NCI-H2196 (cell line): ENCODE measurements at regions not wholly inside any gene's neighbourhood (a gene's known extent, or its start where the extent isn't known, plus 50 kb on each side); places are given as distances from the start of the nearest gene placed in this dataset.
"Not testable (repeated sequence)": the region's sequence is repeated elsewhere in the genome, so short reads cannot be mapped to it uniquely, and the experiment has no call there.

Experiments used
- DNase-seq: peaks from one replicate; lab custom pipeline; 2025; ENCODE audit not compliant: unreplicated experiment; lab: John Stamatoyannopoulos, UW

GRCh38 chr20:22106308-22106938, 401.0 kb downstream of the PAX1 start:
- DNase-seq, result peak; percentile 18

DNA sequence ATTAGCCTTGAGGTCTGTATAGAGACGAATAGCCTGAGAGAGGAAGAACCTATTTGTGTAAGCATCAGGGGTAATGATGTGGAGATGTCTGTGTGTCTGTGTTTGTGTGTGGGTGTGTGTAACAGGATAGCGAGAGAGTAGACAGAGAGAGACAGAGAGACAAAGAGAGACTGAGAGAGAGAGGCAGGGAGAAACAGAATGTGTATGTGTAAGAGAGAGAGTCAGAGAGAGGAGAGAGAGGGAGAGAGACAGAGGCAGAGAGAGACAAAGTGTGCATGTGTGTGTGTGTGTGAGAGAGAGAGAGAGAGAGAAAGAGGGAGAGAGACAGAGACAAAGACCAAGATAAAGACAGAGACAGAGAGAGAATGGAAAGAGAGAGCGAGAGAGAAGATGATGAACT, 396.1 kb downstream of the PAX1 start:
- DNase-seq, result no peak

GRCh38 chr20:22100686-22101085, 395.2 kb downstream of the PAX1 start:
- no peak for DNase-seq

GRCh38 chr20:22099348-22099747, 393.9 kb downstream of the PAX1 start:
- DNase-seq, result no peak

DNA sequence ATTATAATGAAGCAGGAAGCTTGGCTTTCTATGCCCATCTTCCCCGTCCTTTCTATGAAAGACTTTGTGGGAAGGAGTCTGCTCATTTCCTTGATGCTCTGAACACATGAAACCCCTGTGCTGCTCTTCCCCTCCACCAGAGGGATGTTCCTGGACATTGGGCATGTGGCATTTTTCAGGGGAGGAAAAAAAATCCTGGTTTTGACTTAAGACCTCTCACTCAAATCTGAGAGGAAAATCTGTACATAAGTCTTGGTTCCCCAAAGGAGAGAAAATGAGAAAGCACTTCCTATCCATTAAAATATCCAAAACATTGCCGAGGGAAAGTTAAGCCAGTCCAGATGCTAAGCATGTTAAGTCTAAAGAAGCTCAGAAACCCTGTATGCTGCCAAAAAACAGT, 393.0 kb downstream of the PAX1 start:
- DNase-seq, result no peak

DNA sequence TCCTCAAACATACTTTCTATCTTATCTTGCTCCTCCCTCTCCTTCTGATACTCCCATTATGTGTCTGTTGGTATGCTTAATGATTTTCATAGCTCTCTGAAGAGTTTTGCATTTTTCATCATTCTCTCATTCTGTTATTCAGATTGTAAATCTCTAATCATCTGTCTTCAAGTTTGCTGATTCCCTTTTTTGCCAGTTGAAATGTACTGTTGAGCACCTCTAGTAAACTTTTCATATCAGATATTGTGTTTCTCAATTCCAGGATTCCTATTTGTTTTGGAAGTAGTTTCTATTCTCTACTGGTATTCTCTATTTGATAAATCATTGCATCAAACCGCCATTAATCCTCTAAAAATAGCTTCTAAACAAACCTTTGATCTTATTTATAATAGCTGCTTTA, 387.7 kb downstream of the PAX1 start:
- no peak for DNase-seq

DNA sequence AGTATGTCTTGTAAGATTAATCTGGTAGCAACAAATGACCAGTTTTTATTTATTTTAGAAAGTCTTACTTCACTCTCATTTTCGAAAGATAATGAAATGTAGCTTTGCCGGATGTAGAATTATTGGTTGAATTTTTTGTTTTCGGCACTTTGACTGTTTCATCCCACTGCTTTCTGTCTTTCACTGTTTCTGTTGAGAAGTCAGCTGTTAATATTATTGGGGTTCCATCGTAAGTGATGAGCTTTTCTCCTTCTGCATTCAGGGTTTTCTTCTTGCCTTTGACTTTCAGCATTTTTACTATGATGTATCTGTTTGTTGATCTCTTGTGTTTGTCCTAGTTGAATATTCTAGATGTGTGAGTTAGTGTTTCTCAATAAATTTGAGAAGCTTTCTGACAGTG, 383.4 kb downstream of the PAX1 start:
- DNase-seq, result no peak

- no peak for DNase-seq
Measured at GRCh38 chr20:22080985-22081384, 375.5 kb downstream of the PAX1 start.

DNA sequence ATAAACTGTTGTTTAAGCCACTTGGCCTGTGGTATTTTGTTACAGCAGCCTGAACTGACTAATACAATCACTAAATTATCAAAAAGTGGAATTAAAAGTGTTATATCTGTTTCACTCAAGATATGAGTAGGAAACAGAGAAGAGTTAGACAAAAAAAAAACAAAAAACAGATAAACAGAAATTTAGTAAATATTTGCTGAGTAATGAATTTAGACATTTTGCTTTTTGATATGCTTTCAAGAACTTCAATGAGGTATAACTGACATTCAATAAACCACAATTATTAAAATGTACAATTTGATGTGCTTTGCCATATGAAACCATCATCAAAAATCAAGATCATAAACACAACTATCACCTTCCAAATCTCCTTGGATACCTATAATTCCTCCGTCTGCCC, 369.2 kb downstream of the PAX1 start:
- DNase-seq, result no peak

- no peak for DNase-seq
Measured at GRCh38 chr20:22071841-22072240, 366.4 kb downstream of the PAX1 start.

GRCh38 chr20:22070610-22071058, 365.2 kb downstream of the PAX1 start:
- DNase-seq, result no peak

GRCh38 chr20:22063753-22064152, 358.3 kb downstream of the PAX1 start:
- DNase-seq, result no peak

DNA sequence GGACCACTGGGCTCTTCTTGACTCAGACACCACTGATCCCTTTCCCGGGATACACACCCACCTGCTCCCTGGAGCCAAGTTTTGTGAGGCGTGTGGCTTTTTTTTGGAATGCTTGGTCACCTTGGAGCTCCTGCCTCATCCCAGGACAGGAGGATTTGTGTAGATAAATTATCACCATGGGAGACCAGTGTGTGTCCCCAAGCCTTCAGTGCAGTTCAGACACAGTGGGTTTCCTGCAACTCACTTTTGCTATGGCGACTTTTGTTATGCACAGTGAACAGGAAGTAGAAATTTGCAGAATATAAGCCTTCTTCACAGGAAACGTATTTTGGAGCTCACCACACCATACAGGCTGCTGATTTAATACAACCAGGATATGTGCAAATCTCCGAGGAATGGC, 357.4 kb downstream of the PAX1 start:
- no peak for DNase-seq

- DNase-seq, result no peak
Measured at GRCh38 chr20:22060610-22061009, 355.1 kb downstream of the PAX1 start.

DNA sequence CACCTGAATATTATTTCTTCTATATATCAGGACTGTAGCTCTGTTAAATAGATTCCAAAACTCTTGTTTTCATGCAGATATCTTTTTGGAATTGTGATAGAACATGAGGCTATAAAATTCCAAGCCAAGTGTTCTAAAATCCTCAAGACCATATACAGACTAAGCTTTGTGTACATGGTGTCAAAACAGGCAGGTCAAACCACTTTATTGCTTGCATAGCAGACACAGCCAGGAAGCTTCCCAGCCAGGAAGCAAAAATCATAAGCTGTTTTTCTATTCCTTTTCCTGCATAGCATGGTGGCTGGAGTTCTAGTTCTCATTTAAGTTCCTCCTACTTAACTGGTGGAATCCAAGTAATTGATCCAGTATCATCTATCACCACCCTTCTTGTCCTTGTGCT, 353.3 kb downstream of the PAX1 start:
- no peak for DNase-seq

DNA sequence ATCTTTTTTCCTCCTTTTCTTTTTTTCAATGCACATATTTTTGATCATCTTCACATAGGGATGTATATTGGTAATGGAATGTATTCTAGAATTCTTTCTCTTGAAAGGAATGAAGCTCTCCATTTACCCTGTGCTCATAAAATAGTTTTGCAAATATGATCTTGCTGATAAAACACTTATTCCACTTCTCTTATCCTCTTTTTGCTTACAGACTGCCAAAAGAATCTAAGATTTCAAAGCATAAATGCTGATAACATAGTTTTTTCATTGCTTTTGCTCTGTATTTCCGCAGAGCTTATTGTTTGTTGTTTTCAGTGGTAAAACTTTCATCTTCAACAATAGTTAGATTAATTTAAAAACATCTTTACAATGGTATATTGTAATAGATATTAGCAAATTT, 350.5 kb downstream of the PAX1 start:
- no peak for DNase-seq

GRCh38 chr20:22052025-22052650, 346.7 kb downstream of the PAX1 start:
- DNase-seq, result no peak

GRCh38 chr20:22045956-22046507, 340.6 kb downstream of the PAX1 start:
- DNase-seq, result not testable (repeated sequence)

DNA sequence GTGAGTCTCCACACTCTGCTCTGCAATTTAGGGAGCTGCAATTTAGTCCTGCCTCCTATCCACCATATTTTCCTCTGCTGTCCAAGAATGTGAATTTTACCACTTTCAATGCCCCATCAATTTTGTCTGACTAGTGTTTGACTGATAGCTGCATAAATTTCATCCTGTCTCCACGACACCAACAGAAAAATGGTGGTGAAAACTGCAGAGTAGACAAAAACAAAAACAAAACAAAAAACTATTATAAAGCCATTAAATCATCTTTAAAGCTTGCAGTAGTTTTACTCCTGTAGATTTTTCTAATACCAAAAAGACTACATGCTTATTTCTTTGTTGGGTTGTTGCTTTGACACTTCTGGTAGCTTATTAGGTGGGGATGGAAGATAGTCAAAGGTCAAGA, 322.0 kb downstream of the PAX1 start:
- DNase-seq, result no peak

DNA sequence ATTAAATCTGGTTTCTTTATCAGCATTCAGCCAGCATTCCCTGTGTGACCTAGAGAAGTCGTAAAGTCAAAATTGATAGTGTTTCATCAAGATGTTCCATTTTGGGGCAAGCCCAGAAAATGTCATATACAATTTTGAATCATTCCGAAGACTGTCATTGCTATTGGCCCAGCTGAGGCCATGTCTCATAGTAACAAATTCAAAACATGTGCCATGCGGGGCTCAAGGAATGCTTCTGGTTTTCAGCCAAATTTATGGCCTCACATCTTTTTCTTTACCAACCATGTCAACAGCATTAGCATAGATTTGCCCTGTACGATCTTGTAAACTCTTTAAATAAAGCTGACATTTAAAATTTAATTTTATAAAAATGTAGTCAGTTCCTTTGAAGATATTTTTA, 314.7 kb downstream of the PAX1 start:
- DNase-seq, result no peak

DNA sequence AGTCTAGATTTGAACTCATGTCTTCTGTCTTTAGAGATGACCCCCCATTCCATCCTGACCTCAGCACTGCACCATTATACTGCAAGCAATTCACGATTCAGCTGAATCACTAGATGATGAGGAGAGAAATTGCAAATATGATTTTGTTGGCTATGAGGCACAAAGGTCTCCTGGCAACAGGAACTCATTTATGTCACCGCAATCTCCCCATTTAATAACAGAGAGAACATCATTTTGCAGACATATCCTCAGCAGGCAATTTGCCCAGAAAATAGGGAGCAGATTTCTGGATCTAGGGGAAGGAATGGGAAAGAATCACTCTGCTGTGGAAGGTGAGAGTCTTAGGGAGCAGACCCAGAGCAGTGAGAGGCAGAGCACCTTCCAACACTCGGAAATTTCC, 303.0 kb downstream of the PAX1 start:
- no peak for DNase-seq

GRCh38 chr20:22006306-22006705, 300.8 kb downstream of the PAX1 start:
- no peak for DNase-seq

DNA sequence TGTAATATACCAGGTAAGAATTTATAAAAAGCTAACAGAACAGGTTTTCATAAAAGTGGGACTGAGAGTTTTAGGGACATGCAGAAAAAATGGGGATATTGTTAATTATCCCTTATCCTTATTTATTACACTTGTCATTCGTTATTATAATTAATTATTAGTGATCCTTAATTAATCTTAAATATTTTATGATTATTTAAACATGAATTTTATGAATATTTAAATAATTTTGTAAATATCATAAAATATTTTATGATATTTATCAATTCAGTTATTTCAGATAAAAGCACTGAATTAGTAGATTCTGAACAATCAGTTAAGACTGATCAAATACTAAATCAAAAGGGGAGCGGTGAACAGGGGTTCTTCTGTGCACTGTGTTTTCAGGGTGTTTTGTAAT, 300.1 kb downstream of the PAX1 start:
- DNase-seq, result no peak
